ENCODE measurements at regions not wholly inside any gene's neighbourhood (a gene's known extent, or its start where the extent isn't known, plus 50 kb on each side); places are given as distances from the start of the nearest gene placed in this dataset.
"Not testable (repeated sequence)": the region's sequence is repeated elsewhere in the genome, so short reads cannot be mapped to it uniquely, and the experiment has no call there.

DNA sequence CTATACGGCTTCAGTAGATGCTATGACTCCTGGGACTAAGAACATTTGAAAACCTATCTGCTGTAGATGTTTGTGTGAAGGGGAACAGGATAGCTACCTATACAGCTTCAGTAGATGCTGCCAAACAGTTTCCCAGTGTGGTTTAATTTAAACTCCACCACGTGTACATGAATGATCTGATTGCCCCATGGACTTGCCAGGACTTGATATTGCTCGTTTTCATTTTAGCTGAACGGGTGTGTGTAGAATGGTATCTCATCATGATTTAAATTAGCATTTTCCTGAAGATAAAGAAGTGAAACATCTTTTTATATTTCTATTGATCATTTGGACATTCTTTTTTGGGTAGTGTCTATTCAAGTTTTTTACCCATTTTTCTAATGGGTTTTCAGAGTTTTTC lies 77.8 kb upstream of the PIP4K2A start:
- DNase-seq (ENCODE audit: low read depth), result no peak
- TF ChIP-seq, protein P1, sequence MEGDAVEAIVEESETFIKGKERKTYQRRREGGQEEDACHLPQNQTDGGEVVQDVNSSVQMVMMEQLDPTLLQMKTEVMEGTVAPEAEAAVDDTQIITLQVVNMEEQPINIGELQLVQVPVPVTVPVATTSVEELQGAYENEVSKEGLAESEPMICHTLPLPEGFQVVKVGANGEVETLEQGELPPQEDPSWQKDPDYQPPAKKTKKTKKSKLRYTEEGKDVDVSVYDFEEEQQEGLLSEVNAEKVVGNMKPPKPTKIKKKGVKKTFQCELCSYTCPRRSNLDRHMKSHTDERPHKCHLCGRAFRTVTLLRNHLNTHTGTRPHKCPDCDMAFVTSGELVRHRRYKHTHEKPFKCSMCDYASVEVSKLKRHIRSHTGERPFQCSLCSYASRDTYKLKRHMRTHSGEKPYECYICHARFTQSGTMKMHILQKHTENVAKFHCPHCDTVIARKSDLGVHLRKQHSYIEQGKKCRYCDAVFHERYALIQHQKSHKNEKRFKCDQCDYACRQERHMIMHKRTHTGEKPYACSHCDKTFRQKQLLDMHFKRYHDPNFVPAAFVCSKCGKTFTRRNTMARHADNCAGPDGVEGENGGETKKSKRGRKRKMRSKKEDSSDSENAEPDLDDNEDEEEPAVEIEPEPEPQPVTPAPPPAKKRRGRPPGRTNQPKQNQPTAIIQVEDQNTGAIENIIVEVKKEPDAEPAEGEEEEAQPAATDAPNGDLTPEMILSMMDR (IDR thresholded peaks at IDR 0.05; ENCODE audit: low read depth, low read length, missing control alignments), result no peak
- H3K4me3 ChIP-seq (ENCODE audit: low read depth, low read length), result no peak overlapping the region

DNA sequence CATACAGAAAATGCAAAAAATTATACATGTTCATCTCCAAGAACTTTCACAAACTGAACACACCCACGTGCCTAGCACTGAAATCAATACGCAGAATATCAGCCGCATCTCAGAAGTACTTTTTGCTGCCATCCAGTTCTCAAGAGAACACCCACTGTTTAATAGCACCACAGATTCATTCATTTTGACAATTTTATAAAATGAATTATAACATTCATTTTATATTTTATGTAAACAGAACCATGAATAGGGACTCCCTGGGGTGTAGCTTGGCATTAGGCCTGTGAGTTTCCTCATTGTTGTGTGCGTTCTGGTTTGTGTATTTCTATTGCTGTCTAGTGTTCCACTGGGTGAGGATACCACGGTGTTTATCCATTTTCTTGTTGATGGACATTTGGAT lies 77.3 kb upstream of the PIP4K2A start:
- DNase-seq (ENCODE audit: low read depth), result no peak
- H3K4me3 ChIP-seq (ENCODE audit: low read depth, low read length), result no peak overlapping the region
- TF ChIP-seq, protein P1 (IDR thresholded peaks at IDR 0.05; ENCODE audit: low read depth, low read length, missing control alignments), result no peak

DNA sequence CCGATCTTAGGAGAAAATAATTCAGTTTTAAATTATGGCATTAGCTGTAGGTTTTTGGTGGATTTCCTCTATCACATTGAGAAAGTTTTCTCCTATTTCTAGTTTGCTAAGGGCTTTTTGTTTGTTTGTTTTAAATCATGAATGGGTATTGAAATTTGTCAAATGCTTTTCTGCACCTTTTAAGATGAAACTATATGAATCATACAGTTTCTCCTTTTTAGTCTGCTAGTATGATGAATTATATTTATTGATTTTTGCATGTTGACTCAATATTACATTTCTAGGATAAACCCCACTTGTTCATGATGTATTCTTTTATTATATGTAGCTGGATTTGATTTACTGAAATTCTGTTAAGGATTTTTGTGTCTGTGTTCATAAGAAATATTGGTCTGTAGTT lies 70.3 kb upstream of the PIP4K2A start:
- no peak overlapping the region for H3K4me3 ChIP-seq (ENCODE audit: low read depth, low read length)
- DNase-seq (ENCODE audit: low read depth), result no peak

DNA sequence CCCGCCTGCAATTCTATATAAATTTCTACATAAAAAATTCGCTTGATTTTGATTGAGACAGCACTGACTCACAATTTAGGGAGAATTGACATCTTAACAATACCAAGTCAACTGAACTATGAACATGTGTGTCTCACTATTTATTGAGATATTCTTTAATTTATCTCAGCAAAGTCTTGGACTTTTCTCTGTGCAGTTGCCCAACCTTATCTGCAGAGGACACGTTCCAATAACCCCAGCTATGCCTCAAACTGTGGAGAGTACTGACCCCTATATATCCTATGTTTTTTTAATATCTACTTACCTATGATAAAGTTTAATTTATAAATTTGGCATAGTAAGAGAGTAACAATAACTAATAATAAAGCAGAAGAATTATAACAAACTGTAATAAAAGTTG lies 69.4 kb upstream of the PIP4K2A start:
- H3K4me3 ChIP-seq (ENCODE audit: low read depth, low read length), result no peak overlapping the region
- TF ChIP-seq, protein P1 (IDR thresholded peaks at IDR 0.05; ENCODE audit: low read depth, low read length, missing control alignments), result no peak
- DNase-seq (ENCODE audit: low read depth), result no peak

More for the DNA sequence above, 70.3 kb upstream of the PIP4K2A start:
- TF ChIP-seq, protein P1 (IDR thresholded peaks at IDR 0.05; ENCODE audit: low read depth, low read length, missing control alignments), result no peak

DNA sequence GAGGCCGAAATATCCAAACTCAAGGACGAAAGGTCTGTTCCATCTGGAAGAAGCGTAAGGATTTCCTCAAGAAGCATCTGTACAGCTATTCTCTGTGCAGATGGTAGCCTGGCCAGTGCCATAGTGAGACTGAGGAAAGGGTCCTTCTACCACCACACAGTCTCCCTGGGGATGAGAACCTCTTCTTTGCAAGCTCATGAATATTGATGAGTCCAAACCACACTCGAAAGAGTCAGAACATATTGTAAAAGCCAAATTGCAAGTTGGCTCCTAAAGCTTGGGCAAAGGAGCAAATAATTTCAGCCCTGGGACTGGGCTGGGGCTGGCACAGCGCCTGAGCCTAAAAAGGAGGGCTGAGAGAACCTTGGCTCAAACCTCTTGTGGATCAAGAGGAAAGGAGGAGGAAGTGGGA lies 66.1 kb upstream of the PIP4K2A start:
- DNase-seq (ENCODE audit: low read depth), result no peak
- TF ChIP-seq, protein P1 (IDR thresholded peaks at IDR 0.05; ENCODE audit: low read depth, low read length, missing control alignments), result no peak
- no peak overlapping the region for H3K4me3 ChIP-seq (ENCODE audit: low read depth, low read length)

DNA sequence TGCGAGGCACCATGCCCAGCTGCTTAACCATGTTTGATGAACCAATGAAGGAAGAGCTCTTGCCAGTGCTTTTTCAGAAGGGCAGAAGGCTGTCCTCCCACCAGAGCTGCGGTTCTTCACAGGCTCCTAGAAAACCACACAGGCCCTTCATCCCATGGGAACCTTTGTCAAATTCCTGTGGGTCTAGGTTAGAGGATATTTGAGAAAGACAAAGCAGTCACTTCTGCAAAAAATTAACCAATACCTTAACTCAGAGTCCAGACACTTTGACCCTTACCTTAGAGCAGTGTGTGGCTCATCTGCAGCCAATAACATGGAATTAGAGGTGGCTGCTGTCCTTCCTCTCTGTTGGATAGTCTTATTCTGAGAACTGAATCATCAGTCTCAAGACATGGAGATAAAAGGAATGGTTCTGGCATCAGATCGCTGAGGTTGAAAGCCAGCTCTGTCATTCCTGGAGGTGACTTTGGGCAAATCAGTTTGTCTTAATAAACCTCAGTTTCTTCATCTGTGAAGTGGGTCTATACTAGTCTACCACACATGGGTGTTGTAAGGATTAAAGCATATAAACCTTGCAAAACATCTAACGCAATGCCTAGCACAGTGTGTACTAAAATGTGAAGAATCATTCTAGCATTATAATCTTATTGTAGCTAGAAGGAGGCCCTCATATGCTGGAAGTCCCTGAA lies 65.1 kb upstream of the PIP4K2A start:
- DNase-seq (ENCODE audit: low read depth), result no peak
- H3K4me3 ChIP-seq (ENCODE audit: low read depth, low read length), result no peak overlapping the region
- TF ChIP-seq, protein P1 (IDR thresholded peaks at IDR 0.05; ENCODE audit: low read depth, low read length, missing control alignments), result no peak

DNA sequence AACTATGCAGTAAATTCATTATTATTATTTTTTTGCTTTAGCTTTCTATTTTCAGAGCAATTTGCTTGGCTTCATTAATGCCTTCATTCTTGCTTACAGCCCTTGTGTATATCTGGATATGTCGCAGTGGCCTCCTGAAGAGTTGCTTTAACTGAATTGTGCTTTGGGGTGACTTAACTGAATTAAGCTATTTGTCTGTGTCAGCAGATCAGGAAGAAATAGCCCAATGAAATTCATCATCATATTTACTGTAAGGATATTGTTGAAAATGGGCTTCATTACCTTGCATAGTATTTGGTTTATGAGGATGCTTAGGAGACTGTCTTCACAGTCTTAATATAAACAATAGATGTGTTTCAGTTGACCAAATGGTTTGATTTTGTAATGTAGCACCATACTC lies 59.7 kb upstream of the PIP4K2A start:
- DNase-seq (ENCODE audit: low read depth), result no peak
- TF ChIP-seq, protein P1 (IDR thresholded peaks at IDR 0.05; ENCODE audit: low read depth, low read length, missing control alignments), result no peak
- H3K4me3 ChIP-seq (ENCODE audit: low read depth, low read length), result no peak overlapping the region

DNA sequence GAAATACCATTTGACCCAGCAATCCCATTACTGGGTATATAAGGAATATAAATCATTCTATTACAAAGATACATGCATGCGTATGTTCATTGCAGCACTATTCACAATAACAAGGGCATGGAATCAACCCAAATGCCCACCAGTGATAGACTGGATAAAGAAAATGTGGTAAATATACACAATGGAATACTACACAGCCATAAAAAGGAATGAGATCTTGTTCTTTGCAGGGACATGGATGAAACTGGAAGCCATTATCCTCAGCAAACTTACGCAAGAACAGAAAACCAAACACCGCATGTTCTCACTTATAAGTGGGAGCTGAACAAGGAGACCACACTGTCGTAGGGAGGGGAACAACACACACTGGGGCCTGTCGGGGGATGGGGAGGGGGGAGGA lies 57.3 kb upstream of the PIP4K2A start:
- DNase-seq (ENCODE audit: low read depth); H3K4me3 ChIP-seq (ENCODE audit: low read depth, low read length): not testable (repeated sequence)
